Transverse colon (tissue), 4 donors: ENCODE measurements at regions not wholly inside any gene's neighbourhood (a gene's known extent, or its start where the extent isn't known, plus 50 kb on each side); places are given as distances from the start of the nearest gene placed in this dataset.

Experiments
- DNase-seq: peaks from one replicate; pipeline ENCODE4 v3.0.0-alpha.2; 2019
- H3K27ac ChIP-seq, 4 donors: fragments of 200-600 bp; sonication (generic); 2 replicates each; pipeline ENCODE4 v1.5.1; 2016 to 2018; ENCODE audit warnings: inconsistent platforms in 4 of 4
- H3K27me3 ChIP-seq: fragments of 200-600 bp; sonication (generic); 2 replicates; pipeline ENCODE4 v1.5.1; 2017; ENCODE audit warnings: inconsistent platforms
- H3K36me3 ChIP-seq, 4 donors: fragments of 200-600 bp; sonication (generic); 2 replicates each; pipeline ENCODE4 v1.5.1; 2017 to 2019; ENCODE audit warnings: inconsistent platforms in 4 of 4
- H3K4me1 ChIP-seq, 4 donors: fragments of 200-600 bp; sonication (generic); 2 replicates each; pipeline ENCODE4 v1.5.1; 2017 to 2020; ENCODE audit warnings: inconsistent platforms in 4 of 4
- H3K4me3 ChIP-seq, 4 donors: fragments of 200-600 bp; sonication (generic); 1 replicate in 1 of 4; 2 replicates in 3 of 4; pipeline versions ENCODE4 v1.5.1 to v1.6.1; 2017 to 2019; ENCODE audit warnings: inconsistent platforms in 4 of 4
- H3K9me3 ChIP-seq, 2 donors: fragments of 200-600 bp; sonication (generic); 2 replicates each; pipeline ENCODE4 v1.5.1; 2017 to 2019; ENCODE audit warnings: inconsistent platforms in 2 of 2
- CTCF ChIP-seq, 5 experiments: fragments of 200-600 bp in 3 of 5; fragments of 450-650 bp in 2 of 5; sonication (generic) in 3 of 5; IDR thresholded peaks; 1 replicate in 2 of 5; 2 replicates in 3 of 5; pipeline ENCODE4 v1.5.1; 2016 to 2017; ENCODE audit warnings: antibody characterized with exemption in 5 of 5, inconsistent platforms in 3 of 5, mild to moderate bottlenecking in 2 of 5, moderate library complexity in 1 of 5
- EP300 ChIP-seq: sonication (generic); formaldehyde crosslinking; IDR thresholded peaks from one replicate; pipeline ENCODE4 v1.6.1; 2017; ENCODE audit warnings: antibody characterized with exemption, low read depth
- POLR2A ChIP-seq: fragments of 450-650 bp; IDR thresholded peaks from one replicate; pipeline ENCODE4 v1.6.1; 2016; ENCODE audit warnings: antibody characterized with exemption, mild to moderate bottlenecking, moderate library complexity
- POLR2AphosphoS5 ChIP-seq, 3 donors: sonication (generic); formaldehyde crosslinking; IDR thresholded peaks; one replicate each; pipeline ENCODE4 v1.6.1; 2016; ENCODE audit warnings: antibody characterized with exemption in 3 of 3
- WGBS, 2 donors: methylation state at CpG; one replicate each; pipeline ENCODE4 v1.1.5; 2018; ENCODE audit warnings: low coverage in 1 of 2; 5-methylcytosine and 5-hydroxymethylcytosine counted together
- in situ Hi-C, 4 donors: fragments of 200-750 bp; cut with MboI; loops; one replicate each; pipeline versions ENCODE4 v1.15.0 to v1.15.1; 2017; ENCODE audit warnings: low sequenced_read_pairs in 3 of 4, low pct_ligation_motif_present in 1 of 4, low pct_unique_long_range_greater_than_20kb in 1 of 4
- intact Hi-C: fragments of 100-400 bp; cut with DNase I; formaldehyde crosslinking; loops from one replicate; pipeline ENCODE4 v1.15.1; 2023; ENCODE audit warnings: low total_unique reads

GRCh38 chr2:19747310-19748072 is 154.3 kb downstream of the TTC32 start:
- Histone ChIP-seq H3K4me1 (no peaks in the 10 kb centered on the region), H3K4me3 (no peak overlapping the region), H3K36me3 (no peaks in the 10 kb centered on the region), H3K27me3 (no peaks in the 10 kb centered on the region), H3K9me3 (no peaks in the 10 kb centered on the region), H3K27ac (no peak overlapping the region)
- intact Hi-C loops (no loop called here), in situ Hi-C loops (no loop called here)
- DNase-seq = no peak
- TF ChIP-seq EP300 = no peak
- TF ChIP-seq POLR2A = no peak
- TF ChIP-seq POLR2AphosphoS5 (IDR thresholded peaks at IDR 0.05) = no peak
- no peak for TF ChIP-seq CTCF (IDR thresholded peaks at IDR 0.05)
- WGBS, 2 donors = 74 to 87% methylated on average over 3 to 10 of the region's 10 CpGs

DNA sequence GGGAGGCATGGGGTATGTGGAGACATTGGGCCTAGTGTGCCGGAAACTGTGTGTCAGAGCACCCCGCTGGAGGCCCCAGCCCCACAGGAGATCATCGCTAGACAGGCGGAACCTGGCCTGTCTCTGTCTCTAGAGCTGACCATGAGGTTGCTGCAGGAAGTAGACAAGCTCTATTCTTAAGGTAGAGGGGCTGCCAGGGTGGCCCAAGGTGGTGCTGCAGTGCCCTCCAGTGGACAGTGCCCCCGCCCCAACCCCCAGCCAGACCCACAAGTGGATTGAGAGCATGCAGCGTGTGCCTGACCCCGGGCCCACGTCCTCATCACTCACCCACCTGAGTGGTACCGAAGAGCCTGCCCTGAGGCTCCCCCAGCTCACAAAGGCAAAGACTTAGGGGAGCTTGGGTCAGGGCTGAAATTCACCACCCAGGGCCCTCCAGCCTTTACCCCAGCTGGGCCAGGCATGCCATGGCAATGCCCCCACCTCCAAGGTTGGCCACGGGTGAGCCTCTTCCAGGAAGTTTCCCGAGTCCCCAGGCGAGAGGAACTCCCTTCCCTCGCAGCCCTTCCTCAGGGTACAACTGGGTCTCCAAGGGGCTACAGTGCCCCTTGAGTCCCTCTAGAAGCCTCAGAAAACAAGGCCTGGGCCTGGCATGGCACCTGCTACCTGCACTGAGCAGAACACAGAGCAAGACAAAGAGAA is 155.0 kb downstream of the TTC32 start:
- intact Hi-C loops (no loop called here), in situ Hi-C loops (no loop called here)
- no peak for TF ChIP-seq POLR2A
- TF ChIP-seq EP300 = no peak
- no peaks in the 10 kb centered on the region for H3K27me3 ChIP-seq
- H3K4me3 ChIP-seq = no peak overlapping the region
- no peaks in the 10 kb centered on the region for H3K4me1 ChIP-seq
- 85% methylated on average over 13 of the region's 13 CpGs; no CpG with 5 or more reads in 1 of the 2 donors for WGBS, 2 donors
- no peak overlapping the region for H3K27ac ChIP-seq
- H3K36me3 ChIP-seq = no peaks in the 10 kb centered on the region
- DNase-seq = no peak
- H3K9me3 ChIP-seq = no peaks in the 10 kb centered on the region

- Histone ChIP-seq H3K4me1 (no peaks in the 10 kb centered on the region), H3K4me3 (no peak overlapping the region), H3K27ac (no peak overlapping the region), H3K9me3 (no peaks in the 10 kb centered on the region), H3K27me3 (no peaks in the 10 kb centered on the region), H3K36me3 (no peaks in the 10 kb centered on the region)
- DNase-seq = no peak
- in situ Hi-C loops = no loop called here
- intact Hi-C loops = no loop called here
- 73 to 81% methylated on average over 5 to 8 of the region's 8 CpGs for WGBS, 2 donors
- TF ChIP-seq EP300 (no peak), CTCF (IDR thresholded peaks at IDR 0.05) (no peak), POLR2AphosphoS5 (IDR thresholded peaks at IDR 0.05) (no peak), POLR2A (no peak)
Measured at GRCh38 chr2:19746137-19746600, 155.6 kb downstream of the TTC32 start.

DNA sequence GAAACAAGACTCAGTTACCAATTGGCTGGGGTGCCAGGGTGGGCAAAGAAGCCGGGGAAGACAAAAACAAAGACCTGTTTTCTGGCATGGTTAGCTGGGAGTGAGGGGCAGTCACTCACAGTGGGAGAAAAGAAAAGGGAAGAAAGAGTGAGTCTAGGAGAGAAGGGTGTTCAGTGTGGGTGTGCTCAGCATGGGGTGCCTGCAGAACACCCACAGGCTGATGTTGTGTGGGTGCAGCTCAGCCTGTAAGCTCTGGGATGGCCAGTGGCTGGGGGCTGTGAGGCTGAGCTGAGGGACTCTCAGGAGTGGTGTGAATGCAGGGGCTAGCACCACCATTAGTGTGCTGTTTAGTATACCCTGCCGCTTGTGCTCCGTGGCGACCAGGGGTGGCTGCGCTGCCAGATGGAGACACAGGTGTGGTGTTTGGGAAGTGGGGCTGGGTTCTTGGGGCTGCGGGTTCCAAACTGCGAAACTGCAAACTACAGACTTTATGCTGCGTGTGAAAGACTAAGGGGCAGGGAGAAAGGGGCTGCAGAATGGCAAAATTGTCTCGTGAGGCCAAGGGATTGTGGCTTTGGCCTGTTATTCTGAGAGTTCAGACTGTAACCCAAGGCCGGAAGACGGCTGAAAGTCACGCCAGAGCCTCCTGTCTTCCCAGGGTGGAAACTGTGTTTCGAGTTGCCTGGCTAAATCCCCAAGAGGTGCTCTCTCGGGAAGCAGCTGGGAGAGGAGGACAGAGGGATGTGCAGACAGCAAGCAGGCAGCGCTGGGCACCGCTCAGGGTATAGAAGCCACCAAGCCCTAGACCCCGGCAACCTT is 156.3 kb downstream of the TTC32 start:
- Histone ChIP-seq H3K36me3 (no peaks in the 10 kb centered on the region), H3K27ac (no peak overlapping the region), H3K4me3 (no peak overlapping the region), H3K9me3 (no peaks in the 10 kb centered on the region), H3K27me3 (no peaks in the 10 kb centered on the region), H3K4me1 (no peaks in the 10 kb centered on the region)
- in situ Hi-C loops (no loop called here), intact Hi-C loops (no loop called here)
- 86 to 90% methylated on average over 1 to 17 of the region's 17 CpGs for WGBS, 2 donors
- no peak for DNase-seq
- TF ChIP-seq POLR2A = no peak
- TF ChIP-seq POLR2AphosphoS5 (IDR thresholded peaks at IDR 0.05) = no peak
- no peak for TF ChIP-seq CTCF (IDR thresholded peaks at IDR 0.05)
- TF ChIP-seq EP300 = no peak
